Effector memory CD4-positive, alpha-beta T cell (primary cell): ENCODE measurements at regions not wholly inside any gene's neighbourhood (a gene's known extent, or its start where the extent isn't known, plus 50 kb on each side); places are given as distances from the start of the nearest gene placed in this dataset.

Experiments
- DNase-seq, 3 donors: peaks; one replicate each; pipeline ENCODE4 v3.0.0-alpha.2; 2020
- H3K27ac ChIP-seq: 2 replicates; pipeline ENCODE4 v1.7.0; 2013; ENCODE audit warnings: mild to moderate bottlenecking, low read length, moderate library complexity; ENCODE audit not compliant: insufficient read depth, poor library complexity, severe bottlenecking
- H3K27me3 ChIP-seq: replicated peaks from 2 replicates; pipeline ENCODE4 v1.7.0; 2013; ENCODE audit warnings: mild to moderate bottlenecking, low read length; ENCODE audit not compliant: insufficient read depth, control insufficient read depth, poor library complexity, severe bottlenecking
- H3K36me3 ChIP-seq: 2 replicates; pipeline ENCODE4 v1.7.0; 2013; ENCODE audit warnings: mild to moderate bottlenecking, low read length, moderate library complexity; ENCODE audit not compliant: control insufficient read depth, insufficient read depth
- H3K4me1 ChIP-seq: 2 replicates; pipeline ENCODE4 v1.7.0; 2013; ENCODE audit warnings: low read length, mild to moderate bottlenecking; ENCODE audit not compliant: control insufficient read depth, insufficient read depth, poor library complexity, severe bottlenecking
- H3K4me3 ChIP-seq: 2 replicates; pipeline ENCODE4 v1.7.0; 2013; ENCODE audit warnings: low read length, low read depth, mild to moderate bottlenecking; ENCODE audit not compliant: insufficient read depth, poor library complexity, severe bottlenecking
- H3K9me3 ChIP-seq: 2 replicates; pipeline ENCODE4 v1.7.0; 2013; ENCODE audit warnings: mild to moderate bottlenecking, low read length, moderate library complexity; ENCODE audit not compliant: control insufficient read depth

DNA sequence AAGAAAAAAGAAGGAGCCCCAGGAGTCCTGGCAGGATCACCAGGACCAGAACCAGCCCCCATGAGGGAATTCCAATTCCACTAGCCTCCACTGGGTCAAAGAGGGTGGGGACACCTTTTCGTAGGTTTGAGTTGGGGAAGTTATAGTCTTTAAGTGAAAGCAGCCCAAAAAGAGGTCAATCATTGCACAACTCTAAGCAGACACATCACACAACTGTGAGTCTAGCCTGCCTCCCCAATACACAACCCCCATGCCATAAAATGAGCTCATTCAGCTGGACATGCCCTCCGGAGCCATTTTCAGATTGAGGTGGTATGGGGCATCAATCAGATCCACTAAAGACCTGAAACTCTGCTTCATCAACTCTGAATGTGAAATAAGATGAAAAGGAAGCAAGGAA is 179.9 kb downstream of the NPHP4 start:
- Histone ChIP-seq H3K27me3 (peaks cover under 1% of the 10 kb centered on the region), H3K9me3 (no peaks in the 10 kb centered on the region), H3K27ac (no peak overlapping the region), H3K4me3 (no peak overlapping the region), H3K4me1 (no peaks in the 10 kb centered on the region), H3K36me3 (no peaks in the 10 kb centered on the region)
- no peak for DNase-seq

DNA sequence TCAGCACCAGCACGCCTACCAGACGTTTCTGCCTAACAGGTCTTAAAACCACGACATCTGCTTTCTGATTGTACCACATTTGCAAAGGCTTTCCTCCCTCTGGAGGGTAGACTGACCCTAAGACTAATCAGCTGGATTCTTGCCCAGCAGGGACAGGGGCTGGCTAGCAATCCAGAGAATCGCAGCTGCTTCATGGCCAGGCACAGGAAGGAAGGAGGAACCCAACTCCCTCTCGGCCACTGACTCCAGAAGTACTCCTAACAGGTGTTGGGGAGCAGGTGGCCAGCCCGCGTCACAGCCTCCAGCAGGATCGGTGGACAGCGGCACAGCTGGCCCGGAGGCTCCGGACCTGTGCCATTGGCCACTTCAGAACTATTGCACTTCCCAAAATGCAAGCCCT is 180.8 kb downstream of the NPHP4 start:
- H3K4me3 ChIP-seq: no peak overlapping the region
- no peak overlapping the region for H3K27ac ChIP-seq
- H3K4me1 ChIP-seq: no peaks in the 10 kb centered on the region
- H3K36me3 ChIP-seq: no peaks in the 10 kb centered on the region
- H3K27me3 ChIP-seq: no peaks in the 10 kb centered on the region
- H3K9me3 ChIP-seq: no peaks in the 10 kb centered on the region
- DNase-seq: no peak

DNA sequence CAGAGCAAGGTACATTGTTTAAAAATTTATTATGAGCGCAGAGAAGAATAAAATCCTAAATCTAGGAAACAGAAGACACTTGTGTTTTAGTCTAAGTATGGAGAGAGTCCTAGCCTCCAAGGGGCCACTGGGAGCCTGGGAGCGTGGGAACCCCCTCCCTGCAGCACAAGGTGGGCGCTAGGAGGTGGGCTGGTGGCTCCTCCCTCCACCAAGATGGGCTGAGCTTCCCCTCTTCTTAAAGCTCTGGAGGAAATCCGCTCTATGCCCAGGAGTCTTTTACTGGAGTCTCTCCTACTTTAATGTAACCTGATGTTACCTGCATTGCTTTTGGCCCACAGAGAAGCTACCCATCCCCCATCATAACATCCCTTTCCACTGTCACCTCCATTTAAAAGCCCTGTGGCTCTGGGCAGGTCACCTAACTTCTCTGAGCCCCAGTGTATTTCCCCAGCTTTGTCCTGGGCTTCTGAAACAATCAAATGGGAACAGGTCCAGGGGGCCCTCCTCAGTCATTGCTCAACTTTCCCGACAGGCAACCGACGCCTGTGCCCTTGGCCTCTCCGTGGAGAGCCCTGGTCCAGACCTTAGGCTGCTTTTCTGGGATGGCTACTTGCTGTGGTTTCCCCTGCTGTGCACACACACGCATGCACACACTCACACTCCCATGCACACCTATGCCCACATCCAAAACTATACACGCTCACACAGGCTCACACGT is 181.5 kb downstream of the NPHP4 start:
- DNase-seq: no peak

DNA sequence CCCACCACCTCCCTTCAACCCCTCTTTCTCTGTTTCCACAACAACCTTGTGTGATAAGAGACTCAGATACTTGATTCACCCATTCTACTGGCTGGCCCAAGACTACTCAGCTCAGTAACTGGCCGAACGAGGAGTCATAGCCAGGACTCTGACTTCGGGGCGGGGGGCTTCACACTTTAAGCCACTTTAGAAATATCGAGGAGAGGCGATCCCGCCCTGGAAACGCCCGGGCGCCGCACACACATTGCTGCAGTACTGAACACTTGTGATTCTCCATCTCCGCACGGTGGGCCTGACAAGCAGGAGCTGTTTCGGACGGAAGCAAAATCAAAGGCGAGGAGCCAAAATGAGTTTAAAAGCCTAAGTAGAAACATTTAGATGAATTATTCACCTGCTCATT is 182.1 kb downstream of the NPHP4 start:
- Histone ChIP-seq H3K9me3 (no peaks in the 10 kb centered on the region), H3K4me3 (no peak overlapping the region), H3K27me3 (no peaks in the 10 kb centered on the region), H3K27ac (no peak overlapping the region), H3K4me1 (no peaks in the 10 kb centered on the region), H3K36me3 (no peaks in the 10 kb centered on the region)
- DNase-seq: no peak

More for the DNA sequence above, 181.5 kb downstream of the NPHP4 start:
- Histone ChIP-seq H3K27me3 (no peaks in the 10 kb centered on the region), H3K27ac (no peak overlapping the region), H3K9me3 (no peaks in the 10 kb centered on the region), H3K36me3 (no peaks in the 10 kb centered on the region), H3K4me3 (no peak overlapping the region), H3K4me1 (no peaks in the 10 kb centered on the region)

DNA sequence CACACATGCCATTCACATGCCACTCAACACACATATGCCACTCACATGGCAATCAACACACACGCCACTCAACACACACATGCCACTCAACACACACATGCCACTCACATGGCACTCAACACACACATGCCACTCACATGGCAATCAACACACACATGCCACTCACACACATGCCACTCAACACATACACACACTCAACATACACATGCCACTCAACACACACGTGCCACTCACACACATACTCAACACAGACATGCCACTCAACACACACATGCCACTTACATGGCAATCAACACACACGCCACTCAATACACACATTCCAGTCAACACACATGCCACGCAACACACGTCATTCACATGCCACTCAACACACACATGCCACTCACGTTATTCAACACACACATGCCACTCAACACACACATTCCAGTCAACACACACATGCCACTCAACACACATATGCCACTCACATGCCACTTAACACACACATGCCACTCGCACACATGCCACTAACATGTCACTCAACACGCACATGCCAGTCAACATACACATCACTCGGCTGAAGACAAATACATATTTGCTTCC is 182.9 kb downstream of the NPHP4 start:
- no peak overlapping the region for H3K4me3 ChIP-seq
- no peaks in the 10 kb centered on the region for H3K9me3 ChIP-seq
- DNase-seq: no peak
- no peaks in the 10 kb centered on the region for H3K36me3 ChIP-seq
- H3K27me3 ChIP-seq: no peaks in the 10 kb centered on the region
- no peaks in the 10 kb centered on the region for H3K4me1 ChIP-seq
- H3K27ac ChIP-seq: no peak overlapping the region

- no peaks in the 10 kb centered on the region for H3K4me1 ChIP-seq
- no peaks in the 10 kb centered on the region for H3K9me3 ChIP-seq
- H3K4me3 ChIP-seq: no peak overlapping the region
- H3K27ac ChIP-seq: no peak overlapping the region
- H3K36me3 ChIP-seq: no peaks in the 10 kb centered on the region
- DNase-seq: no peak
- no peaks in the 10 kb centered on the region for H3K27me3 ChIP-seq
Measured at GRCh38 chr1:5803851-5804250, 188.4 kb downstream of the NPHP4 start.

DNA sequence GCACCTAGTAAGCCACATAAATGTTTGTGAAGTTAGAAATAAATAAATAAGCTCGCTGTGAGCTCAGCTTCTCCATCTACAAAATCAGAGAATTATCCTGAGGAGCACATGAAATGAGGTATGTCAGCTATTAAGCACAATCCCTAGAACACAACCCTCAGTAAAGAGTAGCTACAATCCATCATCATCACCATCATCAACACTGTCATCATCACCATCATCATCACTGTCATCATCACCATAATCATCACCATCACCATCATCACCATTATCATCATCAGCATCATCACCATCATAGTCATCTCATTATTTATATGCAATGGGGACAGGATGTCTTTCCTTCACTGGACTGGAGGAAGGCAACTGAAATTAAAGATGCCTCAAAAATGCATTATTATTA is 189.6 kb downstream of the NPHP4 start:
- no peak for DNase-seq
- Histone ChIP-seq H3K4me1 (no peaks in the 10 kb centered on the region), H3K4me3 (no peak overlapping the region), H3K27ac (no peak overlapping the region), H3K9me3 (no peaks in the 10 kb centered on the region), H3K27me3 (no peaks in the 10 kb centered on the region), H3K36me3 (no peaks in the 10 kb centered on the region)

- H3K36me3 ChIP-seq: no peaks in the 10 kb centered on the region
- no peak overlapping the region for H3K27ac ChIP-seq
- H3K9me3 ChIP-seq: no peaks in the 10 kb centered on the region
- H3K4me3 ChIP-seq: no peak overlapping the region
- no peaks in the 10 kb centered on the region for H3K4me1 ChIP-seq
- no peaks in the 10 kb centered on the region for H3K27me3 ChIP-seq
- DNase-seq: no peak
Measured at GRCh38 chr1:5798904-5799303, 193.3 kb downstream of the NPHP4 start.

GRCh38 chr1:5798151-5798730 is 194.0 kb downstream of the NPHP4 start:
- no peak for DNase-seq
- Histone ChIP-seq H3K4me1 (no peaks in the 10 kb centered on the region), H3K27ac (no peak overlapping the region), H3K4me3 (no peak overlapping the region), H3K36me3 (no peaks in the 10 kb centered on the region), H3K27me3 (no peaks in the 10 kb centered on the region), H3K9me3 (no peaks in the 10 kb centered on the region)

DNA sequence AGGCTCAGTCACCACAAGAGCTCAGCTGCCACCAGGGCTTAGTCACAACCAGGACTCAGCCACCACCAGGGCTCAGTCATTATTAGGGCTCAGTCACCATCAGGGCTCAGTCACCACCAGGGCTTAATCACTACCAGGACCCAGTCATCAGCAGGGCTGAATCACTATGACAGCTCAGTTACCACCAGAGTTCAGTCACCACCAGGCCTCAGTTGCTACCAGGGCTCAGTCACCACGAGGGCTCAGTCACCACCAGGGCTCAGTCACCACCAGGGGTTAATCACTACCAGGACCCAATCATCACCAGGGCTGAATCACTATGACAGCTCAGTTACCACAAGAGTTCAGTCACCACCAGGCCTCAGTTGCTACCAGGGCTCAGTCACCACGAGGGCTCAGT is 196.2 kb downstream of the NPHP4 start:
- Histone ChIP-seq H3K4me1 (no peaks in the 10 kb centered on the region), H3K4me3 (no peak overlapping the region), H3K9me3 (no peaks in the 10 kb centered on the region), H3K27ac (no peak overlapping the region), H3K27me3 (no peaks in the 10 kb centered on the region), H3K36me3 (no peaks in the 10 kb centered on the region)
- DNase-seq: no peak
